ENCODE measurements at regions not wholly inside any gene's neighbourhood (a gene's known extent, or its start where the extent isn't known, plus 50 kb on each side); places are given as distances from the start of the nearest gene placed in this dataset.

DNA sequence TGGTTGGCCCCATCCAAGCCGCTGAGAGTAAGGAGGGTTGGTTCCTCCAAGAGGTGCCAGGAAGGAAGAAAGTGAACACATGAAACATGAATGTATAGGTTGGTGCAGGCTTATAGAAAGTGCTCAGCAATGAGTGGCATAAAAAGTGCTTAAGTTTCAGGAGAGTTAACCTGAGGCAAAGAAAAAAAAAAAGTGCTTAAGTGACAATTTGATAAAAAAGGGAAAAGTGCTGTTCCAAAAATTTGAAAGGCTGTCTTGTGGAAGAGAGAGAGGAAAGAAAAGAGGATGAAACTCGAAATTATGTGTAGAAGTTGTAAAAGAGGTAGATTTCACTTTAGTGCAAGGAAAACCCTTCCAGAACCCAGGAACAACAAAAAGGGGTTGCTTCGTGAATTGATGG lies 85.5 kb upstream of the MAP4K4 start:
- Histone ChIP-seq H3K4me1 (no peaks in the 10 kb centered on the region), H3K9me3 (no peaks in the 10 kb centered on the region), H3K4me3 (no peak overlapping the region), H3K36me3 (no peaks in the 10 kb centered on the region), H3K27me3 (no peaks in the 10 kb centered on the region), H3K27ac (no peak overlapping the region)
- 79 to 89% methylated on average over 2 to 3 of the region's 3 CpGs for WGBS, 2 donors (ENCODE audit: low coverage in 1 of 2)
- DNase-seq: no peak
- in situ Hi-C loops (cut with MboI; ENCODE audit: low pct_ligation_motif_present in 1 of 4, low pct_unique_long_range_greater_than_20kb in 1 of 4, low sequenced_read_pairs in 3 of 4) (no loop called here), intact Hi-C loops (cut with DNase I; ENCODE audit: low total_unique reads) (no loop called here)
- TF ChIP-seq CTCF (IDR thresholded peaks at IDR 0.05): no peak
- TF ChIP-seq POLR2A (IDR thresholded peaks at IDR 0.05): no peak
- TF ChIP-seq EP300 (IDR thresholded peaks at IDR 0.05; ENCODE audit: low read depth): no peak
- no peak for TF ChIP-seq POLR2AphosphoS5 (IDR thresholded peaks at IDR 0.05)

DNA sequence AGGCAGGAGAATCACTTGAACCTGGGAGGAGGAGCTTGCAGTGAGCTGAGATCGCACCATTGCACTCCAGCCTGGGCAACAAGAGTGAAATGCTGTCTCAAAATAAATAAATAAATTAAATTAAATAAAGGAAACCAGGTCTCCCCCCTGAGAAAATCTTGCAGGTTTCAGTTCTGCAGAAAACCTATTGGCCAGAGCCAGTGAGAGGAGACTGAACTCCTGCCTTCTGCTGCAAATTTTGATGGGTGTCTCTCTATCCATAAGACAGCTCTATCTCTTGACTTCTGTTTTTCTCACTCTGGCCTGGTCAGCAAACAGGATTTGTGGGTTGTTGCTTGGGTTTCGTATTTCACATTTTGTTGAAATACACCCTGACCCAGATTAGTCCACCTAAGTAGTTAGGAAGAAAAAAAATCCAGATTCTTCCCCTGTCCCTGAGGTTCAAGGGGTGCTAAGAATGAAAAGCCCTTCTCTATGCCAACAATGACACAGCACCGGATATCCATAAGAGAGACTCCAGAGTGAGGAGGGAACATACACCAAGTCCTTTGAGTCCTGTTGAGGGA lies 86.7 kb upstream of the MAP4K4 start:
- no peaks in the 10 kb centered on the region for H3K4me1 ChIP-seq
- WGBS, 2 donors (ENCODE audit: low coverage in 1 of 2): 88 to 100% methylated on average over 2 to 3 of the region's 3 CpGs
- in situ Hi-C loops (cut with MboI; ENCODE audit: low pct_ligation_motif_present in 1 of 4, low pct_unique_long_range_greater_than_20kb in 1 of 4, low sequenced_read_pairs in 3 of 4): no loop called here
- no peak overlapping the region for H3K27ac ChIP-seq
- no peak overlapping the region for H3K4me3 ChIP-seq
- H3K9me3 ChIP-seq: no peaks in the 10 kb centered on the region
- no peak for DNase-seq
- H3K36me3 ChIP-seq: no peaks in the 10 kb centered on the region
- no peaks in the 10 kb centered on the region for H3K27me3 ChIP-seq
- intact Hi-C loops (cut with DNase I; ENCODE audit: low total_unique reads): no loop called here
- TF ChIP-seq POLR2AphosphoS5 (IDR thresholded peaks at IDR 0.05): no peak
- TF ChIP-seq POLR2A (IDR thresholded peaks at IDR 0.05): no peak
- TF ChIP-seq CTCF (IDR thresholded peaks at IDR 0.05): no peak
- no peak for TF ChIP-seq EP300 (IDR thresholded peaks at IDR 0.05; ENCODE audit: low read depth)

GRCh38 chr2:101609433-101609832 lies 88.1 kb upstream of the MAP4K4 start:
- in situ Hi-C loops (cut with MboI; ENCODE audit: low pct_ligation_motif_present in 1 of 4, low pct_unique_long_range_greater_than_20kb in 1 of 4, low sequenced_read_pairs in 3 of 4): no loop called here

More at GRCh38 chr2:101609433-101609832, 88.1 kb upstream of the MAP4K4 start:
- Histone ChIP-seq H3K9me3 (no peaks in the 10 kb centered on the region), H3K4me3 (no peak overlapping the region), H3K27ac (no peak overlapping the region), H3K4me1 (no peaks in the 10 kb centered on the region), H3K27me3 (no peaks in the 10 kb centered on the region), H3K36me3 (no peaks in the 10 kb centered on the region)
- TF ChIP-seq POLR2AphosphoS5 (IDR thresholded peaks at IDR 0.05) (no peak), CTCF (IDR thresholded peaks at IDR 0.05) (no peak), EP300 (IDR thresholded peaks at IDR 0.05; ENCODE audit: low read depth) (no peak), POLR2A (IDR thresholded peaks at IDR 0.05) (no peak)
- WGBS, 2 donors (ENCODE audit: low coverage in 1 of 2): 97 to 100% methylated on average over 4 of the region's 4 CpGs
- DNase-seq: no peak
- intact Hi-C loops (cut with DNase I; ENCODE audit: low total_unique reads): no loop called here

Data from transverse colon (tissue), 4 donors.